HEK293 (cell line): ENCODE measurements at regions not wholly inside any gene's neighbourhood (a gene's known extent, or its start where the extent isn't known, plus 50 kb on each side); places are given as distances from the start of the nearest gene placed in this dataset.

Source experiments
- CTCF ChIP-seq: fragments of 450-650 bp; formaldehyde crosslinking; IDR thresholded peaks from 2 replicates; pipeline ENCODE4 v1.5.1; 2016; ENCODE audit warnings: missing biosample characterization, missing genetic modification characterization
- SP2 ChIP-seq: fragments of 450-650 bp; formaldehyde crosslinking; IDR thresholded peaks from 2 replicates; pipeline ENCODE4 v1.5.1; 2016; ENCODE audit warnings: missing biosample characterization, missing genetic modification characterization
- YY1 ChIP-seq: fragments of 450-650 bp; formaldehyde crosslinking; IDR thresholded peaks from 2 replicates; pipeline ENCODE4 v1.5.1; 2018; ENCODE audit warnings: missing biosample characterization, missing genetic modification characterization
- ZNF121 ChIP-seq: fragments of 450-650 bp; formaldehyde crosslinking; IDR thresholded peaks from 2 replicates; pipeline ENCODE4 v1.5.1; 2016; ENCODE audit warnings: missing biosample characterization, missing genetic modification characterization
- TF ChIP-seq, protein P1 (sequence below): fragments of 450-650 bp; formaldehyde crosslinking; IDR thresholded peaks from 2 replicates; pipeline ENCODE4 v1.5.1; 2016; ENCODE audit warnings: missing biosample characterization, missing genetic modification characterization, borderline replicate concordance

DNA sequence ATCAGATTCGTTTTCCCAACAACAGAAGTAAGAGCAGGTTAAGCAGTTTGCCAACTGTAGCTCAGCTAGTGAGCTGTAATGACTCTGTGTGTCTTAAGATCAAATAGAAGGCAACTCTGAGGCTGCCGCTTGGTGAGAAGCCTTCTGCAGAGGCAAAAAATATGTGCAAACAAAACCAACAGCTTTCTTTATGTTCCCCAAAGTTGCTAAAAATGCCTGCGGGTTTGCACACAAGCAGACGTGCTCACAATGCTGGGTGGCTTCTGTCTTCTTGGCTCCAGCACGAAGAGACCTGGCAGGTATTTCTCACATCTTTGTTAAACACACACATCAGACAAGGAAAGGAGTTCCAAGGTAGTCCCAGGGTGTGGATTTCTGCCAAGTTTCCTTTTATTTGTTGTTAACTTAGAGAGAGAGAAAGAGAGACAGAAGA is 158.9 kb upstream of the JUN start:
- TF ChIP-seq SP2 (tag by site-specific recombination) (no peak), ZNF121 (no peak), YY1 (tag by site-specific recombination) (no peak), CTCF (tag by site-specific recombination) (no peak)
- TF ChIP-seq, protein P1, sequence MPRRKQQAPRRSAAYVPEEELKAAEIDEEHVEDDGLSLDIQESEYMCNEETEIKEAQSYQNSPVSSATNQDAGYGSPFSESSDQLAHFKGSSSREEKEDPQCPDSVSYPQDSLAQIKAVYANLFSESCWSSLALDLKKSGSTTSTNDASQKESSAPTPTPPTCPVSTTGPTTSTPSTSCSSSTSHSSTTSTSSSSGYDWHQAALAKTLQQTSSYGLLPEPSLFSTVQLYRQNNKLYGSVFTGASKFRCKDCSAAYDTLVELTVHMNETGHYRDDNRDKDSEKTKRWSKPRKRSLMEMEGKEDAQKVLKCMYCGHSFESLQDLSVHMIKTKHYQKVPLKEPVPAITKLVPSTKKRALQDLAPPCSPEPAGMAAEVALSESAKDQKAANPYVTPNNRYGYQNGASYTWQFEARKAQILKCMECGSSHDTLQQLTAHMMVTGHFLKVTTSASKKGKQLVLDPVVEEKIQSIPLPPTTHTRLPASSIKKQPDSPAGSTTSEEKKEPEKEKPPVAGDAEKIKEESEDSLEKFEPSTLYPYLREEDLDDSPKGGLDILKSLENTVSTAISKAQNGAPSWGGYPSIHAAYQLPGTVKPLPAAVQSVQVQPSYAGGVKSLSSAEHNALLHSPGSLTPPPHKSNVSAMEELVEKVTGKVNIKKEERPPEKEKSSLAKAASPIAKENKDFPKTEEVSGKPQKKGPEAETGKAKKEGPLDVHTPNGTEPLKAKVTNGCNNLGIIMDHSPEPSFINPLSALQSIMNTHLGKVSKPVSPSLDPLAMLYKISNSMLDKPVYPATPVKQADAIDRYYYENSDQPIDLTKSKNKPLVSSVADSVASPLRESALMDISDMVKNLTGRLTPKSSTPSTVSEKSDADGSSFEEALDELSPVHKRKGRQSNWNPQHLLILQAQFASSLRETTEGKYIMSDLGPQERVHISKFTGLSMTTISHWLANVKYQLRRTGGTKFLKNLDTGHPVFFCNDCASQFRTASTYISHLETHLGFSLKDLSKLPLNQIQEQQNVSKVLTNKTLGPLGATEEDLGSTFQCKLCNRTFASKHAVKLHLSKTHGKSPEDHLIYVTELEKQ (tag by site-specific recombination), result no peak
